AG09319 (cell line): ENCODE measurements at regions not wholly inside any gene's neighbourhood (a gene's known extent, or its start where the extent isn't known, plus 50 kb on each side); places are given as distances from the start of the nearest gene placed in this dataset.

Experiments used
- DNase-seq: peaks from one replicate; pipeline ENCODE4 v3.0.0-alpha.2; 2010; ENCODE audit warnings: low read depth; ENCODE audit errors: extremely low read depth
- CTCF ChIP-seq: IDR thresholded peaks from 2 replicates; pipeline ENCODE4 v1.5.1; 2011; ENCODE audit warnings: low read depth, mild to moderate bottlenecking, inconsistent platforms, low read length, moderate library complexity

- TF ChIP-seq CTCF: no peak
- no peak for DNase-seq
Observed at GRCh38 chr3:11099306-11099705, 55.0 kb upstream of the HRH1 start.
